ENCODE measurements at regions not wholly inside any gene's neighbourhood (a gene's known extent, or its start where the extent isn't known, plus 50 kb on each side); places are given as distances from the start of the nearest gene placed in this dataset.

- CTCF ChIA-PET, result interaction anchor here (1.1 kb wide), 1 partner anchor 25 kb away, joined by 3 read pairs; no protein-coding TSS in a partner anchor
- TF ChIP-seq, protein P1, sequence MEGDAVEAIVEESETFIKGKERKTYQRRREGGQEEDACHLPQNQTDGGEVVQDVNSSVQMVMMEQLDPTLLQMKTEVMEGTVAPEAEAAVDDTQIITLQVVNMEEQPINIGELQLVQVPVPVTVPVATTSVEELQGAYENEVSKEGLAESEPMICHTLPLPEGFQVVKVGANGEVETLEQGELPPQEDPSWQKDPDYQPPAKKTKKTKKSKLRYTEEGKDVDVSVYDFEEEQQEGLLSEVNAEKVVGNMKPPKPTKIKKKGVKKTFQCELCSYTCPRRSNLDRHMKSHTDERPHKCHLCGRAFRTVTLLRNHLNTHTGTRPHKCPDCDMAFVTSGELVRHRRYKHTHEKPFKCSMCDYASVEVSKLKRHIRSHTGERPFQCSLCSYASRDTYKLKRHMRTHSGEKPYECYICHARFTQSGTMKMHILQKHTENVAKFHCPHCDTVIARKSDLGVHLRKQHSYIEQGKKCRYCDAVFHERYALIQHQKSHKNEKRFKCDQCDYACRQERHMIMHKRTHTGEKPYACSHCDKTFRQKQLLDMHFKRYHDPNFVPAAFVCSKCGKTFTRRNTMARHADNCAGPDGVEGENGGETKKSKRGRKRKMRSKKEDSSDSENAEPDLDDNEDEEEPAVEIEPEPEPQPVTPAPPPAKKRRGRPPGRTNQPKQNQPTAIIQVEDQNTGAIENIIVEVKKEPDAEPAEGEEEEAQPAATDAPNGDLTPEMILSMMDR (IDR thresholded peaks at IDR 0.05; ENCODE audit: control extremely low read depth, extremely low read depth, low read depth, missing control alignments), result no peak
- DNase-seq (ENCODE audit: extremely low spot score), result no peak
- POLR2A ChIA-PET, result no interaction called here
Measured at GRCh38 chr5:110239786-110240185, 486.7 kb downstream of the TMEM232 start.

DNA sequence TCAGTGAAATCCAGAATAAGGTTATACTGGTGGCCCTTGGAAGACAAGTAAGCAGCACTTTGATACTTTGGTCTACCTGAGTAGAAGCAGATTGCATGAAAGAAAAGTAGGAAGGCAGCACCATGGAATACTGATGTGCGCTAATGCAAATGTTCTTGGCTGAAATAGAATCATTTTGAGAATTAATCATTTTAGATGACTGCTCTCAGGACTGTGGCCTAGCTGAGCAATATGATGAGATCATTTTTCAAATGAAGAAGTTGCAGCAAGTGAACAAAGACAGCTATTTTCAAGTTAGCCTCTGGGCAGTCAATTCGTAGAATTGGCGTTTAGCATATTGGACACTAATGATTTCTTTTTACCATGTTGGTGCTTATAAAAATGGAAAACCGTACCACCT lies 483.5 kb downstream of the TMEM232 start:
- TF ChIP-seq, protein P1 (IDR thresholded peaks at IDR 0.05; ENCODE audit: control extremely low read depth, extremely low read depth, low read depth, missing control alignments), result no peak
- DNase-seq (ENCODE audit: extremely low spot score), result no peak
- CTCF ChIA-PET, result no interaction called here
- POLR2A ChIA-PET, result no interaction called here

- POLR2A ChIA-PET, result no interaction called here
Measured at GRCh38 chr5:110248921-110249320, 477.6 kb downstream of the TMEM232 start.

GRCh38 chr5:110250355-110250754 lies 476.1 kb downstream of the TMEM232 start:
- CTCF ChIA-PET, result no interaction called here
- TF ChIP-seq, protein P1 (IDR thresholded peaks at IDR 0.05; ENCODE audit: control extremely low read depth, extremely low read depth, low read depth, missing control alignments), result no peak
- DNase-seq (ENCODE audit: extremely low spot score), result no peak
- POLR2A ChIA-PET, result no interaction called here

More at GRCh38 chr5:110248921-110249320, 477.6 kb downstream of the TMEM232 start:
- no peak for DNase-seq (ENCODE audit: extremely low spot score)
- CTCF ChIA-PET, result no interaction called here
- TF ChIP-seq, protein P1 (IDR thresholded peaks at IDR 0.05; ENCODE audit: control extremely low read depth, extremely low read depth, low read depth, missing control alignments), result no peak

DNA sequence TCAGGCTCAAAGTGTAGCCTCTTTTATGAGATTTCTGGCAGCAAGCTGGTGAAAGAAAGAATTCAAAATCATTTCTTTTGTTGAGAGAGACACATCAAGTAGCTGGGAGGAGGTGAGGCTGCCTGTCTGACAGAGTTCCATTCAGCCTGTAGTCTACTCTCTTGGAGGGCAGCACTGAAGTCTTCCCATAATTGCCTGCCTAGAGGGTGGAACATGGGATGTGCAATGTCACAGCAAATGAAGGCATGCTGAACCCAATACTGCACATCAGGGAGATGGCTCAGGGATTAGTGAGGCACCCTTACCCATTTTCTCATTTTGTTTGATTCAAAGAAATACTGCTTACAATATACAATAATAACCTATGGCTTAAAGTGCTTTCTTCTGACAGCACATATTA lies 475.7 kb downstream of the TMEM232 start:
- DNase-seq (ENCODE audit: extremely low spot score), result no peak
- TF ChIP-seq, protein P1 (IDR thresholded peaks at IDR 0.05; ENCODE audit: control extremely low read depth, extremely low read depth, low read depth, missing control alignments), result no peak
- ChIA-PET CTCF (interaction anchor here (1.4 kb wide), 1 partner anchor 14 kb away, joined by 5 read pairs; no protein-coding TSS in a partner anchor), POLR2A (no interaction called here)

DNA sequence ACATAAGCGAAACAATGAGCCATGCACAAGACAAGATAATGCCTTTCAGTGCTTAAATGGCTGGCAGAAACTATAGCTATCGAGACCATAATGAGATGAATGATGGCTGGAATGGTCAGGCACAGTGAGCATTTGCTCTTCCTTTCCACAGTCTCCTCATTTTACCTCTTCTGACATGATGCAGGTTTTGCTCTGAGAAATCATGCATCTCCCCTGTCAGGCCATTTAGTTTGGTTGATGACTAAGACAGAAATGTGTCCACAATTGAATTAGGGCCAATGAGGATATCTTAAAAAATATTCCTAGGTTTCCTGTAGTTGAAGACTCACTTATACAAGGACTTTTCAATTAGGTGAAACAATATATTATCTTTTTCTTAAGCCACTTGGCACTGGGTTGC lies 475.1 kb downstream of the TMEM232 start:
- ChIA-PET POLR2A (no interaction called here), CTCF (interaction anchor here (1.4 kb wide), 1 partner anchor 13 kb away, joined by 5 read pairs; no protein-coding TSS in a partner anchor)
- TF ChIP-seq, protein P1 (IDR thresholded peaks at IDR 0.05; ENCODE audit: control extremely low read depth, extremely low read depth, low read depth, missing control alignments), result no peak
- DNase-seq (ENCODE audit: extremely low spot score), result no peak

DNA sequence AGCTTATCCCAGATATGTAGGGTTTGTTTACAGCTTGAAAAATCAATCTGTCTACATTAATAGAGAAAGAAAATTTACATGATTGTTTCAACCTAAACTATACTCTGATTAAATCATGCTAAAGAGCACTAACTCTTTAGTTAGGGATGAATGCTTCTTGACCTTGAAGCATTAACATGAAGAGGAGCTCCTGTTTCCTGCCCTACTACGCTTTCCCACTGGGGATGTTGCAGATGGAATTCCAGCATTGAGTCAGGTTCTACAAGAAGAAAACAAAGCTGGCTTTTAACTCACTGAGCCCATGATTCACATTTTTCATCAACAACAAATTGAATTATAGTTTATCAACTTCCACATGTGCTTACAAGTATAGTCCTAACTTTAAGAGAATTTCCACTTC lies 471.3 kb downstream of the TMEM232 start:
- ChIA-PET POLR2A (no interaction called here), CTCF (interaction anchor here (0.8 to 1.5 kb wide), 3 partner anchors 9 to 34 kb away, joined by 3 to 4 read pairs (median 4); no protein-coding TSS in a partner anchor)
- no peak for DNase-seq (ENCODE audit: extremely low spot score)
- TF ChIP-seq, protein P1 (IDR thresholded peaks at IDR 0.05; ENCODE audit: control extremely low read depth, extremely low read depth, low read depth, missing control alignments), result no peak

All from GM10248 (cell line).